Activated T-cell treated with anti-CD3 and anti-CD28 coated beads, Interleukin-2, amount 50 U/mL, for 4 hours (primary cell): ENCODE measurements at regions not wholly inside any gene's neighbourhood (a gene's known extent, or its start where the extent isn't known, plus 50 kb on each side); places are given as distances from the start of the nearest gene placed in this dataset.
"Not testable (repeated sequence)": the region's sequence is repeated elsewhere in the genome, so short reads cannot be mapped to it uniquely, and the experiment has no call there.

Source experiments
- ATAC-seq, 2 donors: fragments of 200-7000 bp; cut with Tn5 transposase; one replicate each; pipeline ENCODE4 v1.10.0; 2021
- DNase-seq: peaks from one replicate; pipeline ENCODE4 v3.0.0-alpha.2; 2020
- H3K27me3 Mint-ChIP-seq: one replicate; pipeline ENCODE4 v1.8.0; 2021; ENCODE audit warnings: low read depth, mixed read lengths
- H3K36me3 Mint-ChIP-seq: one replicate; pipeline ENCODE4 v1.8.0; 2022; ENCODE audit warnings: mixed read lengths; ENCODE audit not compliant: insufficient read depth
- H3K4me1 Mint-ChIP-seq: one replicate; pipeline ENCODE4 v1.8.0; 2021; ENCODE audit warnings: low read depth, mixed read lengths
- H3K4me3 Mint-ChIP-seq: one replicate; pipeline ENCODE4 v1.8.0; 2021; ENCODE audit warnings: mild to moderate bottlenecking, moderate library complexity, mixed read lengths
- H3K9me3 Mint-ChIP-seq: one replicate; pipeline ENCODE4 v1.8.0; 2021; ENCODE audit warnings: mixed read lengths

DNA sequence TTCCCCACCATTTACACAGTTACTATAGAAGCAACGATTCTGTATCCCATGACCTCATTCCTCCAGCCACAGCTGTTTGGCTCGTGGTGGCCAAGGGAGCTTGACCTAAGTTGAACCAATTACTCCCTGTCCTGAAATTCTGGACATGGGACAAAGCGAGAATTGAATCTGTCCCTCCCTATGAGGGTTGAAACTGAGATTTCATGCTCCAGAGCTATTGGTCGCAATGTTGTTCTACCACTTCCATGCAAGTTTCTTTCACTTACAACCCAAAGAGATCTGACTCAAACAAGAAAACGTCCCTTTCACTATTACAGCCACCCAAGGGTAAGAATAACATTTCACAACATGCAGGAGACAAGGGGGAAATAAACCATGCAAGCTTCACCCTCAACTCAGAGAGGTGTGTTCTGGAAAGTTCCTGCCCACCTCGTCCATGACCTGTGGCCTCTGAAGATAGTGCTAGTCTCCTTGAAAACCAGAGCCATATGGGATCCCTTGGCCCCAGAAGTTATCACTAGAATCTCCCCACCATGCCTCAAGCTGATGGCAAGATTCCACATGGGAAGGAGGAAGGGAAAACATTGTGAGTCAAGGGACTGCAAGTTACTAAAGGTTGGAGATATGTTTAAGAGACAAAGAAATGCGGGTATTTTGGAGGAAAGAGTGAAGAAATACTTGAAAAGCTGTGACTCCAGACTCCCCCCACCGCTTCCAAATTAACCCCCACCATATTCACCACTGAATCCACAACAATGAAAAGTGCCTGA is 74.5 kb upstream of the SRSF6 start:
- Mint-ChIP-seq H3K36me3 (no peaks in the 10 kb centered on the region), H3K27me3 (peaks cover 22% of the 10 kb centered on the region), H3K9me3 (no peaks in the 10 kb centered on the region), H3K4me1 (no peaks in the 10 kb centered on the region), H3K4me3 (no peak overlapping the region)
- no peak for DNase-seq
- ATAC-seq, result no peak

DNA sequence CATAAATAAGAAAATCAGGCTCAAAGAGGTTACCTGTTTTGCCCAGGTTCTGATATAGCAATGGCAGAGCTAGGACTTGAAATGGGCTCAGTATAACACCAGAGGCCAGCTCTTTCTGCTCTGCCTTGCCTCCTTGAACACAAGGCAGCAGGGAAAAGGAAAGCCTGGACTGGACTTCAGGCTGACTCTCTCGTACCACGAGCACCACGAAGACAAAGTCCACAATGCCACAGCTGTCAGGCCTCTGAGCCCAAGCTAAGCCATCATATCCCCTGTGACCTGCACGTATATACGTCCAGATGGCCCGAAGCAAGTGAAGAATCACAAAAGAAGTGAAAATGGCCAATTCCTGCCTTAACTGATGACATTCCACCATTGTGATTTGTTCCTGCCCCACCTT is 75.6 kb upstream of the SRSF6 start:
- ATAC-seq, H3K4me3 Mint-ChIP-seq: not testable (repeated sequence)
- peaks cover 24% of the 10 kb centered on the region for H3K27me3 Mint-ChIP-seq

DNA sequence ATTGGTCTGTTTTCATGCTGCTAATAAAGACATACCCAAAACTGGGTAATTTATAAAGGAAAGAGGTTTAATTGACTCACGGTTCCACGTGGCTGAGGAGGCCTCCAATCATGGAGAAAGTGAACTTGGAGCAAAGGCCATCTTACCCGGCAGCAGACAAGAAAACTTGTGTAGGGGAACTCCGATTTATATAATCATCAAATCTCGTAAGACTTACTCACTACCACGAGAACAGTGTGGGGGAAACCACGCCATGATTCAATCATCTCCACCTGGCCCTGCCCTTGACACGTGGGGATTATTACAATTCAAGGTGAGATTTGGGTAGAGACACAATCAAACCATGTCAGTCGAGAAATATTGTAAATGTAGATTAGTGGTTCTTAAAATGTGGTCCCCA is 76.2 kb upstream of the SRSF6 start:
- H3K36me3 Mint-ChIP-seq, DNase-seq, H3K4me3 Mint-ChIP-seq, H3K9me3 Mint-ChIP-seq, H3K4me1 Mint-ChIP-seq: not testable (repeated sequence)
- peak; percentile 18 to 60 for ATAC-seq
- peaks cover 22% of the 10 kb centered on the region for H3K27me3 Mint-ChIP-seq

More for the DNA sequence above, 75.6 kb upstream of the SRSF6 start:
- H3K36me3 Mint-ChIP-seq, H3K9me3 Mint-ChIP-seq, H3K4me1 Mint-ChIP-seq, DNase-seq: not testable (repeated sequence)

DNA sequence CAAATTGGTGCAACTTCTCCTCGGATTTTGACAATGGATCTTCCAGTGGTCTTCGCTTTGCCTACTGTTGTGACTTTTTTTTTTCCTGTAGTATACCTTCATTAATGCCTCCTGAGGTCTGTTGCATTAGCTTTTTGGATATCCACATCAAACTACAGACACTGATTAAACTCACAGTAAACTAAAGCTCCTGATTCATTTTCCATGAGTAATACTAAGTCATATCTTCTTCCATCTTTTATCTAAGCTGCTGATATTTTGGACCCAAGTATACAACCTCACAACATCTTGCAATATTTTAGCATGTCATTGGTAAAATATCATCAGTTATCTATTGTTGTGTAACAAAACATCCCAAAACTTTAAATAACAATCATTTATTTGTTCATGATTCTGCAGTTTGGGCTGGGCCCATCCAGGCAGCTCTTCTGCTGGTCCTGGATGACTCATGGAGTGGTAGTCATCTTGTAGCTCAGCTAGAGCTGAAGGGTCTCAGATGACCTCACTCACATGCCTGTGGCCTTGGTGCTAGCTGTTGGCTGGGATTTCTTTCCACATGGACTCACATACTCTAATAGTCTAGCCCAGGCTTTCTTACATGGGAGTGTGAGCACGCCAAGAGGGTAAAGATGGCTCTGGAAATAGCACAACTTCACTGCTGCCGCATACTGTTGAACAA is 78.3 kb upstream of the SRSF6 start:
- no peaks in the 10 kb centered on the region for H3K4me1 Mint-ChIP-seq
- H3K36me3 Mint-ChIP-seq, result no peaks in the 10 kb centered on the region
- no peak for ATAC-seq
- H3K9me3 Mint-ChIP-seq, result no peaks in the 10 kb centered on the region
- peaks cover 31% of the 10 kb centered on the region for H3K27me3 Mint-ChIP-seq
- no peak for DNase-seq
- no peak overlapping the region for H3K4me3 Mint-ChIP-seq

DNA sequence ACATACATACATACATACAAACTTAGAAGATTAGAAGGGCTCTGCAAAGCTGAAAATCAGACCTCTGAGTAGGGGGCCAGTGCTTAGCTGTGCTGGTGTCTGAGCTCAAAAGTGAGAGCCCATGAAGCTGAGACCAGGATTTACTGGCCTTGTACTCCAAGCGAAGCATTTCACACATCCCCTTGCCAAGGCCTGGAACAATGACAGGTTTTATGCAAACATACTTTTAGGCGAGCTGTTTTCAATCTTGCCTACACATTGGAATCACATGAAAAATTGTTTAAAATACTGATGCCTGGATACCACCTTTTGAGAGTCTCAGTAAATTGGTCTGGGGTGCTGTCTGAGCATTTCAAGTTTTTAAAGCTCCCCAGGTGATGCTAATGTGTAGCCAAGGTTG is 80.9 kb upstream of the SRSF6 start:
- Mint-ChIP-seq H3K9me3 (no peaks in the 10 kb centered on the region), H3K36me3 (no peaks in the 10 kb centered on the region), H3K27me3 (peaks cover 29% of the 10 kb centered on the region), H3K4me3 (no peak overlapping the region), H3K4me1 (no peaks in the 10 kb centered on the region)
- ATAC-seq, result no peak
- no peak for DNase-seq

DNA sequence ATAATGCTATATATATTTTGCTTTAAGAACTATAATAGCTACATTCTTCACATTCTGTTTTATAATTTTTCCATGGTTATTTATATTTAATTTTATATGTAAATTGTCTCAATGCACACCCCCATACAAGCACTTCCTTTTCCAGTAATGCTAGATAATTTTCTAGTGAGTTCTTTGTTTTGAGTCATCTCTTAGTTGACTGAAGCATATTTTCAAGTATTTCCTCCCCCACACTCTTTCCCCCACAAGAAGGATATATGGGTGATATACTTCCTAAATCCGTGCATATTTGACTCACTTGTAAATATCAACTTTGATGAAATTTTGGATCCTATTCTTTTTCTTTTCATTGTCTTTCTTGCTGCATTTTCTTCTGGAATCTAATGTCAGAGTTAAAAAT is 82.1 kb upstream of the SRSF6 start:
- DNase-seq (no peak), ATAC-seq (no peak)
- Mint-ChIP-seq H3K9me3 (no peaks in the 10 kb centered on the region), H3K4me1 (no peaks in the 10 kb centered on the region), H3K4me3 (no peak overlapping the region), H3K36me3 (no peaks in the 10 kb centered on the region), H3K27me3 (peaks cover 26% of the 10 kb centered on the region)

DNA sequence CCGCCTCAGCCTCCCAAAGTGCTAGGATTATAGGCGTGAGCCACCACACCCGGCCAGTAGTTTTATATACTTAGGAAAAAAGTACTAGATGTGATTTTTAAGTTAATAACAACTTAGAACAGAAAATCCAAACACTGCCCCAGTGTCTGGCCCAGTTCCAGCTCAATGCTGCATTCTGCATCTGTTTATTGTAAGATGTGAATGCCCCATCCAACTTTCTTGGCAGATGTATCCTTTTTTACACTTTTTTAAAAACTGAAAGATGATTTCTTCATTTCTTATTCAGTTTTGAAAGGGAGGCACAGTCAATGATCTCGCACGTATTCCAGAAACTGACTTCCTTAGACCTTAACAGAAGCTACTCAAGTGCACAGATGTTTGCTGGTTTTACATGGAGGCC is 85.6 kb upstream of the SRSF6 start:
- no peaks in the 10 kb centered on the region for H3K36me3 Mint-ChIP-seq
- no peaks in the 10 kb centered on the region for H3K4me1 Mint-ChIP-seq
- H3K27me3 Mint-ChIP-seq, result peaks cover 16% of the 10 kb centered on the region
- H3K9me3 Mint-ChIP-seq, result no peaks in the 10 kb centered on the region
- H3K4me3 Mint-ChIP-seq, result no peak overlapping the region
- DNase-seq (no peak), ATAC-seq (no peak)

DNA sequence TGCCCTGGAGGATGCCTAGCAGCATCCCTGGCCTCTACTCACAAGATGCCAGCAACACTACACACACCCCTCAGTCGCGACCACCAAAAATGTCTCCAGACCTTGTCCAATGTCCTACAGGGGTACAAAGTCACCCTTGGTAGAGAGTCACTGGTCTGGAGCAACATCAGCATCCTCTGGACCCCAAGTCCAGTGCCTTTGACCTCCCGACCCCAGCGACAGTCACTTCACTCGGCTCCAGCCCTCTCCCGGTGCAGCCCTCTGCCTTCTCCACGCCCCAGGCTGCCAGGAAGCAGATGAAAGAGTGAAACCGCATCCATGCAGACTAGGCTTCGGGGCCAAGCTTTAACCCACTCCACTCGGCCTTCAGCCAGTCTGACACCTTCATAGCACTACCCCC is 92.0 kb upstream of the SRSF6 start:
- no peaks in the 10 kb centered on the region for H3K36me3 Mint-ChIP-seq
- DNase-seq, result no peak
- H3K9me3 Mint-ChIP-seq, result no peaks in the 10 kb centered on the region
- no peak for ATAC-seq
- H3K4me1 Mint-ChIP-seq, result no peaks in the 10 kb centered on the region
- H3K4me3 Mint-ChIP-seq, result no peak overlapping the region
- peaks cover 28% of the 10 kb centered on the region for H3K27me3 Mint-ChIP-seq

DNA sequence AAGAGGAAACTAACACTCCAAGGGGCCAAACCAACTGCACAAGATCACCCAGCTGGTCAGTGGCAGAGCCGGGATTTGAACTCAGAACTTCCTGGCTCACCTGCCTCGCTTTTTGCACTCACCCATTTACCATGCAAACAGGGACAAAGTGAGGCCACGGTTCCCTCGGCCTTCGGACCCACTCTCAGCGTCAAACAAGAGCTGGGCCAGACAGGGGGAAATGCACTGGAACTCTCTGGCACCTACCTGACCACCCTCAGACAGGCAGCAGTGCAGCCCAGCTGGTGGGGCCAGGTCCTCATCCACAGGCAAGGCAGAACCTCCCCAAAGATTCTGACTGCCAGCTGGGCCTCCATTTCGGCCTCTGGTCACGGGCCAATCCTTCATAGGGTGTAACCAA is 93.7 kb upstream of the SRSF6 start:
- DNase-seq, result no peak
- no peak overlapping the region for H3K4me3 Mint-ChIP-seq
- peaks cover 28% of the 10 kb centered on the region for H3K27me3 Mint-ChIP-seq
- H3K9me3 Mint-ChIP-seq, result no peaks in the 10 kb centered on the region
- no peaks in the 10 kb centered on the region for H3K36me3 Mint-ChIP-seq
- no peaks in the 10 kb centered on the region for H3K4me1 Mint-ChIP-seq
- no peak for ATAC-seq

DNA sequence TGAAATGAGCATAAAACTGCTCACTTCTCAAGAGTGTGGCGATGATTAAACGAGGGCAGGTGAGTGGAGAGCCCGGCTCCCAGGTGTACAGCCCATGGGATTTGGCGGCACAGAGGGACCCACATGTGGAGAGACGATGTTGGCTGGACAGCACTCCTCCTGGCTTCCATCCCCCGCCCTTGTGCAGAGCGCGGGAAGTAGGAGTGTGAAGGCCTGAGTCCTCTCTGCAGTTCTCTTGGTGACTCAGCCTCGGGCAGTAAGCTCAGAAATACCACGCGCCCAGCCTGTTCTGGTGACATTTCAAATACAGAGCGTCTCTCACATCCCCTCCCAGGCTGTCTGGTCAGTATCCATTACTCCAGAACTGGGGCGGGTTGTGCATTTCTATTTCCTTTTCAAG is 94.2 kb upstream of the SRSF6 start:
- Mint-ChIP-seq H3K36me3 (no peaks in the 10 kb centered on the region), H3K4me1 (no peaks in the 10 kb centered on the region), H3K9me3 (no peaks in the 10 kb centered on the region), H3K27me3 (peaks cover 27% of the 10 kb centered on the region), H3K4me3 (no peak overlapping the region)
- no peak for DNase-seq
- ATAC-seq, result no peak

DNA sequence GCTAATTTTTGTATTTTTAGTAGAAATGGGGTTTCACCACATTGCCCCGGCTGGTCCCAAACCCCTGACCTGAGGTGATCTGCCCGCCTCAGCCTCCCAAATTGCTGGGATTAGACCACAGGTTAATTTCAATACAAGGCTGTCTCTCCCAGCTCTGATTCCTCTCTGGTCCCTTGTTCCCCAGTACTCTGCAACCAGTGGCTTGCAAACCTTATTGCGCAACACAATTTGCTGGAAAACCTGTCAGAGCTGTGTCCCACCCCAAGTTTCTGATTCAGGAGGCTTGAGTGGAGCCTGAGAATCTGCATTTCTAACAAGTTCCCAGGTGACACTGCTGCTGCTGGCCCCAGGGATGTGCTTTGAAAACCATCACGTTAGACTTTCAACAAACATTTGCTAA is 96.2 kb upstream of the SRSF6 start:
- Mint-ChIP-seq H3K27me3 (peaks cover 23% of the 10 kb centered on the region), H3K36me3 (no peaks in the 10 kb centered on the region), H3K4me1 (no peaks in the 10 kb centered on the region), H3K9me3 (no peaks in the 10 kb centered on the region), H3K4me3 (no peak overlapping the region)
- no peak for ATAC-seq
- no peak for DNase-seq

DNA sequence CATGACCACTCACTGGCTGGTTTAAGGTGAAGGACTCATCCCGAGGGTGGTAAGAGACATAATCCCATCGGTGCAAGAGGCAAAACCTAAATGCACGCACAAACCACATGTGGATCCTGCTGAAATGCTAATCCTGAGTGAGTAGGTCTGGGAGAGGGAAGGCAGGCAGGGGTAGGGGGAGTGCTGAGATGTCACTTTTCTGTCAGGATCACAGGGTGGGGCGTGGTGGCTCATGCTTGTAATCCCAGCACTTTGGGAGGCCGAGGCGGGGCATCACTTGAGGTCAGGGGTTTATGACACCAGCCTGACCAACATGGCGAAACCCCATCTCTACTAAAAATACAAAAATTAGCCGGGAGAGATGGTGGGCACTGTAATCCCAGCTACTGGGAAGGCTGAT is 97.7 kb upstream of the SRSF6 start:
- no peak overlapping the region for H3K4me3 Mint-ChIP-seq
- H3K4me1 Mint-ChIP-seq, result no peaks in the 10 kb centered on the region
- H3K36me3 Mint-ChIP-seq, result no peaks in the 10 kb centered on the region
- no peaks in the 10 kb centered on the region for H3K9me3 Mint-ChIP-seq
- DNase-seq (no peak), ATAC-seq (no peak)
- H3K27me3 Mint-ChIP-seq, result peaks cover 12% of the 10 kb centered on the region

DNA sequence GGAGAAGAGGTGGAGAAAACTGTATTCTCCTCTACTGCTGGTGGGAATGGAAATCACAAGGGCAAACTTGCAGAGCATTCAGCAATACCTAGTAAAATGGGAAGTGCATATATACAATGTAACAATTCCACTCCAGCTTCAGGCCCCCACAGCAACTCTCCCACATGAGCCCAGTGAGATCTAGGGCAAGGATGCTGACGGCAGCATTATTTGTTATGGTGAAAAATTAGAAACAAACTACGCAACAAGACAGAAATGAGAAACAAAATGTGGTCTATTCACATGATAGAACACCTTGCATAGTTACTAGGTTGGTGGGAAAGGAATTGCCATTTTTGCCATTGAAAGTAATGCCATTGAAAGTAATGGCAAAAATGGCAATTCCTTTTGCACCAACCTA is 98.9 kb upstream of the SRSF6 start:
- no peak overlapping the region for H3K4me3 Mint-ChIP-seq
- no peak for ATAC-seq
- DNase-seq, result no peak
- no peaks in the 10 kb centered on the region for H3K36me3 Mint-ChIP-seq
- no peaks in the 10 kb centered on the region for H3K9me3 Mint-ChIP-seq
- H3K27me3 Mint-ChIP-seq, result peaks cover 5% of the 10 kb centered on the region
- no peaks in the 10 kb centered on the region for H3K4me1 Mint-ChIP-seq

DNA sequence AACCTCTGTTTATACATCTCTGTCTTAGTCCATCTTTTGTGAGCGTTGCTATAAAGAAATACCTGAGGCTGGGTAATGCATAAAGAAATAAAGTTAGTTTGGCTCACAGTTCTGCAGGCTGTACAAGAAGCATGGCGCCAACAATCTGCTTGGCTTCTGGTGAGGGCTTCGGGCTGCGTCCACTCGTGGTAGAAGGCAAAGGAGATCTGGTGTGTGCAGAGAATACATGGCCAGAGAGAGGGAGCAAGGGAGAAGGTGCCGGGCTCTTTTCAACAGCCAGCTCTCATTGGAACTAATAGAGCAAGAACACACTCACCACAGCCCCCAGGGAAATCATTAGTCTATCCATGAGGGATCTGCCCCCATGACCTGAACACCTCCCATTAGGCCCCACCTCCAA is 100.3 kb upstream of the SRSF6 start:
- H3K4me3 Mint-ChIP-seq, result no peak overlapping the region
- ATAC-seq (no peak), DNase-seq (no peak)
- no peaks in the 10 kb centered on the region for H3K27me3 Mint-ChIP-seq
- H3K4me1 Mint-ChIP-seq, result no peaks in the 10 kb centered on the region
- H3K36me3 Mint-ChIP-seq, result no peaks in the 10 kb centered on the region
- no peaks in the 10 kb centered on the region for H3K9me3 Mint-ChIP-seq

DNA sequence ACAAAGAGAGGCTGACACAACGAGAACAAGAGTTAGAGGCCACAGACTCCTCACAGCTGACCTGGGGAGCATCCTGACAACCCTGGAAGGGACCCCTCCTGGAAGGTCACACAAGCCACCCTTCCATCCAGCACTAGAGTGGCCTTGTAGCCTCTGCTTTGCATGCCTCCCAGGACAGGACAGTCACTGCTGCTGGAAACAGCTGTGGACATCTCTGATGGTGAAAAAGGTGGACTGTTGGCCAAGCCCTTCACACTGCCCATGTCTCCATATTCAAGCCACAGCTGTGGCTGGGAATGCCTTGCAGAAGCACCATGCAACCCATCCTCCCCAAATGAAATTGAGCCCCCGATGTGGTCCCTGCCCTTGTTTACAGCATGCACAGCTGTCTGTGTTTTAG is 102.1 kb upstream of the SRSF6 start:
- H3K27me3 Mint-ChIP-seq, result peaks cover 3% of the 10 kb centered on the region
- ATAC-seq, result no peak

More for the DNA sequence above, 102.1 kb upstream of the SRSF6 start:
- no peak overlapping the region for H3K4me3 Mint-ChIP-seq
- H3K9me3 Mint-ChIP-seq, result no peaks in the 10 kb centered on the region
- DNase-seq, result no peak
- no peaks in the 10 kb centered on the region for H3K4me1 Mint-ChIP-seq
- no peaks in the 10 kb centered on the region for H3K36me3 Mint-ChIP-seq
